Renal pelvis (tissue), 1 donor: ENCODE measurements at regions not wholly inside any gene's neighbourhood (a gene's known extent, or its start where the extent isn't known, plus 50 kb on each side); places are given as distances from the start of the nearest gene placed in this dataset.
"Not testable (repeated sequence)": the region's sequence is repeated elsewhere in the genome, so short reads cannot be mapped to it uniquely, and the experiment has no call there.

Experiments
- DNase-seq: peaks from one replicate; pipeline ENCODE4 v3.0.0-alpha.2; 2013

GRCh38 chr14:106344791-106345479 lies 818.6 kb downstream of the TMEM121 start:
- DNase-seq: not testable (repeated sequence)

- no peak for DNase-seq
Measured at GRCh38 chr14:106346084-106346483, 819.7 kb downstream of the TMEM121 start.

DNA sequence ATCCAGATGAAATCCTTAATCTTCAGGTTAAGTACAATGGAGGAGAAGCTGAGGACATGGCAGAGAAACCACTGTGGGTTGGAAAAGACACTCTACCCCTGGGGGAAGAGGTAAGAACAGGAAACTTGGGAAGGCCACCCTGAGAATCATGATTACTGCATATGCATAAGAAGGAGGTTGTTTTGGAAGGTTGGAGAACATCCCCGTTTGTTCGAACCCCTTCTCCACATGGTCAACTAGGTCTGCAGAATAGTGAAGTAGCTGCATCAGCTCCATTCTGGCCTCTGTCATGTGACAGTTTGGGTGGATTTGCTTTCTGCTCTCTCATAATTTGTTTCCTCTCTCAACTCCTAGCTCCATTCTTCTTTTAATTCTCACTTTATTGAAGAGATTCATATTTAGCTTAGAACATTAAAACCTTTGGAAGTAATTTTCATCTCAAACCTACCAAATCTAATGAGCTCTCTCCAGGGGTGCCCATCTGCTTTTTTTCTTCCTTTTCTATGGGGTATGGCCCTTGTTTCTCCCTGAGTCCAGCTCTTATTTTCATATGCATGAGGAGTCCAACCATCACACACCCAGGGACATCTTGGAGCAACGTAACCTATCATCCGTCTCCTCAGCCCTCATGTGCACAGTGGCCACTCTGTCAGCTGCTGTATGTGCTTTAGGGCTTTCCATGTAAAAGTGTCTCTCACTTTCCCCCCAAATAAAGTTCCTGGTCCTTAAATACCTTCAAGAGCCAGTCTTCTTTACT lies 820.3 kb downstream of the TMEM121 start:
- no peak for DNase-seq

DNA sequence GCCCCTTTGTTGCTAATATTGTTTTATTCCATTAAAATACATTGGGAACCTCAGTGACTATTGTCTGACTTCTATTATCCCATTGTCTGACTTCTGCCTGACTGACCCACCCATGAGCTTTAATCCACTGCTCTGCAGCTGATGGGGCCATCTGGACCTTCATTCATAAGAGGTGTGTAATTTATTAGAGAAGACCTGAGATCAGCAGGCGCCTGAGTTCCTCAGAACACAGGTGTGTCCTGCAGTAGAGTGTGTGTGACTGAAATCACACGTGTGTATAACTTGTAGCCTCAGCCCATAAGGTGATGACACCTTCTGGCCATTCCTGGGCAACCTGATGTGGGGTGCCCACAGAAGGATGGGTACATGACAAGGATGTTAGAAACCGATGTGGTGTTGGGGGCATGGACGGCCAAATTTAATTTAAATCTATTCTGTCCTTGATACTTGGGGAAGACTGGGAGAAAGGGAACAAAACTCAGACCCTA lies 821.0 kb downstream of the TMEM121 start:
- no peak for DNase-seq

- no peak for DNase-seq
Measured at GRCh38 chr14:106347890-106348755, 821.7 kb downstream of the TMEM121 start.

DNA sequence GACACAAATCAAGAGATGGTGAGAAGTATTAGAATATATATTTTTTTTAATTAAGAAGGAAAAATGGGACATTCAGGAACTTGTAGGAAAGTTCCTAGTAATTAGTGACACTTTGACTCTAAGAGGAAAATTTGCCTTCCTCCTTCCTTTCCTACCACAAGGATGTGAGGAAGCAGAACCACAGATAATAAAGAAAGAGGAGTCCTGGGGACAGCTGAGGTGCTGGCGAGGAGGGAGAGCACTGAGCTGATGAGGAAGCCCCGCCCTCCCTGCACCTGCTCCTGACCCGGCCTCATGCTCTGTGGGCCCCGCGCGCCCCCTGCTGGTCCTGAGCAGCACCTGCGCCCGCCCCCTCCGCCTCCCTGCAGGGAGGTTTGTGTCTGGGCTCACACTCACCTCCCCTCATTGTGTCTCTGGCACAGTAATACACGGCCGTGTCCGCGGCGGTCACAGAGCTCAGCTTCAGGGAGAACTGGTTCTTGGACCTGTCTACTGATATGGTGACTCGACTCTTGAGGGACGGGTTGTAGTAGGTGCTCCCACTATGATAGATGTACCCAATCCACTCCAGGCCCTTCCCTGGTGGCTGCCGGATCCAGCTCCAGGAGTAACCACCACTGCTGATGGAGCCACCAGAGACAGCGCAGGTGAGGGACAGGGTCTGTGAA lies 822.6 kb downstream of the TMEM121 start:
- DNase-seq: not testable (repeated sequence)

DNA sequence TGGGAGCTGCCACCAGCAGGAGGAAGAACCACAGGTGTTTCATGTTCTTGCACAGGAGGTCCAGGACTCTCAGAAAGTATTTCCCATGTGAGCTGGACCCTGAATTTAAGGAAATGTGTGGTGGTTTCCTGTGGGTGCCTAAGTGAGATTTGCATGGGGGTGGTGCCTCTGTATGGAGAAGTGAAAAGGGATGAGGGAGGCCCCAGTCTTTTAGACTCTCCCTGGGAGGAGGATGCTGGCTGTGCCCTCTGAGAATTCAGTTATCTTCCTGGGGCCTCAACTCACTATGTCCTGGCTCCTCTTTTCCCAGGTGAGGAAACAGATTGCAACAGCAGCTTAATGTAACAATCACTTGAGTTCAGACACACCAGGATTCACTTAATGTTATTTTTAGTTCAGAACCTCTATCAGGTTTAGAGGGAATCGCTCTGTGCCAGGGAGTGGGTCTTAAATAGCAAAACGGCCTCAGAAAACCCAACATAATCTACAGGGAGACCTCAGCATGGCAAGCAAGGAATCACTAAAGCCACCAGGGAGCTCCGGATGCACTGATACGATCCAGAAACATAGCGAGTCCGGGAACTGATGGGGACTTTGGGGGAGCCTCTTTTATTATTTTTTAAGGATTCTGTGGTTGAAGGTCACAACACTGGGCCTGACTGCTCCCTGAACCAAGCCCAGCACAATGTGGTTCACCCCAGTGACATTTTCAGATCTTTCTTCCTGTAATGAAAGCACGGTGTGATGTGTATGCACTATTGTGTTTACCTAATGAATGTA lies 823.5 kb downstream of the TMEM121 start:
- DNase-seq: not testable (repeated sequence)

DNA sequence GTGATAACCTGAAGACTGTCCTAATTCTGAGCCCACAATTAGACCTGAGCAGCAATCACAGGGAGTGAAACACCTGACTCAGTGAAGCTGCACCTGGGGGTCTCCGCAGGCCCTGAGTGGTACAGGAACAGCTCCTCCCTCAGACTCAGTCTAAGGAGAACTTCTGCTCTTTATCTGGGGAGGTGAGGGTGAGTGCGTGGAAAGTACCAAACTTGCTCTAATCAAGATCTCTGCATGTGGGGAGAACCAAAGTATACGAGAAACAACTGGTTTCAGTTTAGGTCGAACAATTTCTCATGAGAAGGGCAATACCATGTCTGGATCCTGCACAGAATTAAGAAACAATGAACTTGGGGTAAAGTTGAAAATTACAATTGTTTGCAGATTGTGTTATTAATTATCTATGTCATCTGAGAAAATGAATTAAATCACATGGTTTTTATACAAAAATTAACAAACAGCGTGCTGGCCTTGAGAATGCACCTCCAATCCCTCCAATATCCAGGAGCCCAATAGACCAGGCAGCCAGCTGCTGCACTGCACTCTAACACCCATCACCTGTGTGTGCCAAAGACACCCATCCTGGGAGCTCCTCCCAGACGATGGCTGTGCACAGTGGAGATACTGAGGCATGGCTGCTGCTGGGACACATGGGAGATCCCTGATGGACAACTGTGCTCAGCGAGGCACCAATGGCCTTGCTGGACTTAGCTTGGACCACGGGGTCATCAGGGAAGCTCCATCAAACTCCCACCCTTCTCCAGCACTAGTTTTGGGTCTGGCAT lies 828.8 kb downstream of the TMEM121 start:
- DNase-seq: not testable (repeated sequence)

- DNase-seq: not testable (repeated sequence)
Measured at GRCh38 chr14:106355881-106356642, 829.7 kb downstream of the TMEM121 start.

- not testable (repeated sequence) for DNase-seq
Measured at GRCh38 chr14:106356643-106356930, 830.2 kb downstream of the TMEM121 start.

DNA sequence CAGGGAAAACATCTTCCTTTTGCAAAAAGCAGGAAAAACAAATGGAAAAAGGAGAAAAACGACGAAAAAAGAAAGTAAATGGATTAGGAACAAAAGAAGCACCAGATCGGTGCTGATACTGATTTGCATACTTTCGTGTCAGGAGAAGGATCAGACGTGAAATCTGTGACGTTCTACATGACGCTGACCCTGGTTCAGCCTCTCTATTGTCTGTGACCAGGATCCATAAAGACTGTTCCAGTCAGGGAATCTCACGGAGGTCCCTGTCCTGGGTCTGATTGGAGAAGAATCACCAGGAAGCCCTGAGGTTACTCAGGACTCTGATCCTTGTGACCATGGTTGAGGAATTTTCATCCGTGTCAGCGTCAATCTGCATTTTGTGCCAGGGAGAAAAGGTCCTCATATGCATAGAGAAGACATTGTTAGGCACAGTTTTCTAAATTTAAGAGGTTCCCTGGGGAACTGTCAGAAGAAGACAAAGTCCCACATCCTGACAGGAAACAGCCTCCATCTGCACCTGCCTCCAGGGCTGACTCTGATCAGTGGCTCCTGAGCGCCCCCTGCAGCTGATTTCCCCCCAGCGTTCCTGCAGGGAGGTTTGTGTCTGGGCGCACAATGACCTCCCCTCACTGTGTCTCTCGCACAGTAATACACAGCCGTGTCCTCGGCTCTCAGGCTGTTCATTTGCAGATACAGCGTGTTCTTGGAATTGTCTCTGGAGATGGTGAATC lies 832.9 kb downstream of the TMEM121 start:
- DNase-seq: not testable (repeated sequence)

DNA sequence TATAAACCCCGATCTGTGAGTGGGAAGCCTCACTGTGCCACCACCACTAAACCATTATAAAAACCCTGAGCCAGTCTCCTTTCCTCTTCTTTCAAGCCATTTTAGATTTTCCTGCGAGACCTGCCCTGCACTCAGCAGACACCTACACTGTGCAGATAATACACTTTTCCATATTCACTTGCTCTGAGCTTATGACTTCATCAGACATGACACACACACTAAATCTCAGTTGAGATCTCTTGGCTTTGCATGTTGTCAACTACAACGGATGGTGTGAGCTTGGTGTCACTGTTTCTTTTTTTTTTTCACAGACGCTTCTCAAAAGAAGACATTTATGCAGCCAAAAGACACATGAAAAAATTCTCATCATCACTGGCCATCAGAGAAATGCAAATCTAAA lies 839.0 kb downstream of the TMEM121 start:
- not testable (repeated sequence) for DNase-seq

- DNase-seq: not testable (repeated sequence)
Measured at GRCh38 chr14:106365894-106366293, 839.5 kb downstream of the TMEM121 start.

DNA sequence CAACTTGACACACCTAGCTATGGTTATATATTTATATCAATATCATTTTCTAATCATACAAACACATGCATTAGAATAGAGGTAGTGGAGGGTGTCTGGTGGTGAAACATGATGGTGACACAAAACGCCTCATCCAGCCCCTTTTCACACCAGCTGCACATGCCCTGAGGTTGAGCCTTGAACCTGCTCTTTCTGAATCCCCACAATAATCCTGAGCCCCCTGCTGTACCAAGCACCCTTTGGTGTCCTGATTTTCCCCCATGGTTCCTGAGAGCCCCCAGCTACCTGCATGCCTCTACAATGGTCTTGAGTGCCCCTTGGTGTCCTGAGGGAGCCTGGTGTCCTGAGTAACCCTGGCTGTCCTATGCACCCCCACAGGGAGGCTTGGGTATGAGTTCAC lies 840.6 kb downstream of the TMEM121 start:
- DNase-seq: not testable (repeated sequence)

GRCh38 chr14:106369456-106369855 lies 843.1 kb downstream of the TMEM121 start:
- DNase-seq: not testable (repeated sequence)

- DNase-seq: no peak
Measured at GRCh38 chr14:106372870-106373652, 846.7 kb downstream of the TMEM121 start.

- not testable (repeated sequence) for DNase-seq
Measured at GRCh38 chr14:106373653-106374110, 847.3 kb downstream of the TMEM121 start.

DNA sequence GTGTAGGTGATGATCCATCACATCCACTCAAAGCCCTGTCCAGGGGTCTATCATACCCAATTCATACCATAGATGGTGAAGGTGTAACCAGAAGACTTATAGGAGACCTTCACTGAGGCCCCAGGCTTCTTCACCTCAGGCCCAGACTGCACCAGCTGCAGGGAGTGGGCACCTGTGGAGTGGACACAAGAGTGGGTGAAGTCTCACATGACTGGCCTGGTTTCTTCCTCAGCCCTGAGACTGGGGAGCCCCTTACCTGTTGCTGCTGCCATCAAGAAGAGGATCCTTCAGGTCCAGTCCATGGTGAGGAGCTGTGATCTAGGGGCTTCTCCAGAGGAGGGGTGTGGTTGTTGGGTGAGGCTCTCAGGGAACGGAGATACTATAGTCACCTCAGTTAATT lies 851.0 kb downstream of the TMEM121 start:
- no peak for DNase-seq
